Fibroblast of pulmonary artery (primary cell): ENCODE measurements at regions not wholly inside any gene's neighbourhood (a gene's known extent, or its start where the extent isn't known, plus 50 kb on each side); places are given as distances from the start of the nearest gene placed in this dataset.

Experiments
- DNase-seq: peaks from one replicate; pipeline ENCODE4 v3.0.0-alpha.2; 2010; ENCODE audit warnings: low read depth
- H3K4me3 ChIP-seq: replicated peaks from 2 replicates; pipeline ENCODE4 v1.5.1; 2011; ENCODE audit warnings: low read depth, mild to moderate bottlenecking, control low read depth, low read length, moderate library complexity
- TF ChIP-seq, protein P1 (sequence below): IDR thresholded peaks from 2 replicates; pipeline ENCODE4 v1.5.1; 2011; ENCODE audit warnings: mild to moderate bottlenecking, control low read depth, low read length, inconsistent platforms; ENCODE audit errors: missing control alignments

DNA sequence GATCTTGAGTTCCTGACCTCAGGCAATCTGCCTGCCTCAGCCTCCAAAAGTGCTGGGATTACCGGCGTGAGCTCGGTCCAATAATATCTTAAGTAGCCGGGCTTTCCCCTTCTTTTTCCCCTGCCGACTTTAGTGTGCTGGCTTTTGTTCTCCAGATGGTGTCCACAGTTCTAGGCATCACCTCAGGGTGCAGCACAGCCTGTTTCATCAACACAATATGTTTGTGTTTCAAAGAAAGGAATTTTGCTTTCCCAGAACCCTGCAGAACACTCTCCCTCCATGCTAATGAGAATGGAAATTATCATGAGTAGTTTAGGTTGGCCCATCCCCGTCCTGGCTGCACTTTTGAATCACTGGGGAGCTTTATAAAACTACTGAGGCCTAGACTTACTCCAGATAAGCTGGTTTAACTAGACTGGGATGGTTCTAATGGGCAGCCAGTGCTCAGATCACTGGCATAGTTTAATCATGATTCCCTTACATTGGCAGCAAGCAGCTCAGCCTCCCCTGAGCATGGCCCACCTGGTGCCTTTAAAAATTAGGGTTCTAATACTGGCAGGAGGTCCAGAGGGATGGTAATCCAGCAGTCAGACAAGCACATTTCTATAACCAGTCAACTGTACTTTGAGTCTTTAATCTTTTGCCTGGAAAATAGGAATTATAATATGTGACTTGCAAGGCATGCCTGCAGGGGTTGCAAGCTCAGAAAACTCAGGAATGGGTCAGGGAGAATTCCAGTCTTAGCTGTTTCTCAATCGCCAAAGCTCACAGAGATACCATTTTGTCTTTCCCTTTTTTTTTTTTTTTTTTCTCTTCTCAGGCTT, 127.6 kb upstream of the RASGRP1 start:
- DNase-seq = no peak
- TF ChIP-seq, protein P1, sequence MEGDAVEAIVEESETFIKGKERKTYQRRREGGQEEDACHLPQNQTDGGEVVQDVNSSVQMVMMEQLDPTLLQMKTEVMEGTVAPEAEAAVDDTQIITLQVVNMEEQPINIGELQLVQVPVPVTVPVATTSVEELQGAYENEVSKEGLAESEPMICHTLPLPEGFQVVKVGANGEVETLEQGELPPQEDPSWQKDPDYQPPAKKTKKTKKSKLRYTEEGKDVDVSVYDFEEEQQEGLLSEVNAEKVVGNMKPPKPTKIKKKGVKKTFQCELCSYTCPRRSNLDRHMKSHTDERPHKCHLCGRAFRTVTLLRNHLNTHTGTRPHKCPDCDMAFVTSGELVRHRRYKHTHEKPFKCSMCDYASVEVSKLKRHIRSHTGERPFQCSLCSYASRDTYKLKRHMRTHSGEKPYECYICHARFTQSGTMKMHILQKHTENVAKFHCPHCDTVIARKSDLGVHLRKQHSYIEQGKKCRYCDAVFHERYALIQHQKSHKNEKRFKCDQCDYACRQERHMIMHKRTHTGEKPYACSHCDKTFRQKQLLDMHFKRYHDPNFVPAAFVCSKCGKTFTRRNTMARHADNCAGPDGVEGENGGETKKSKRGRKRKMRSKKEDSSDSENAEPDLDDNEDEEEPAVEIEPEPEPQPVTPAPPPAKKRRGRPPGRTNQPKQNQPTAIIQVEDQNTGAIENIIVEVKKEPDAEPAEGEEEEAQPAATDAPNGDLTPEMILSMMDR = no peak
- no peak overlapping the region for H3K4me3 ChIP-seq

DNA sequence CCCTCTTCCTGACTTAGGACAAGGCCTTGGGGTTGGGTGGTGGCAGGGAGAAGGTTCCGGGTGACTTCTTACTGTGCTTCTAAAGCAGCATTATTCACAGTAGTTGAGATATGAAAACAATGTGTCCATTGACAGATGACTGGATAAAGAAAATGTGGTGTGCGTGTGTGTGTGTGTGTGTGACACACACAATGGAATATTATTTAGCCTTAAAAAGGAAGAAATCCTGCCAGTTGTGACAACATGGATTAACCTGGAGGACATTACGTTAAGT, 128.1 kb upstream of the RASGRP1 start:
- no peak for DNase-seq
- TF ChIP-seq, protein P1 = no peak
- no peak overlapping the region for H3K4me3 ChIP-seq

DNA sequence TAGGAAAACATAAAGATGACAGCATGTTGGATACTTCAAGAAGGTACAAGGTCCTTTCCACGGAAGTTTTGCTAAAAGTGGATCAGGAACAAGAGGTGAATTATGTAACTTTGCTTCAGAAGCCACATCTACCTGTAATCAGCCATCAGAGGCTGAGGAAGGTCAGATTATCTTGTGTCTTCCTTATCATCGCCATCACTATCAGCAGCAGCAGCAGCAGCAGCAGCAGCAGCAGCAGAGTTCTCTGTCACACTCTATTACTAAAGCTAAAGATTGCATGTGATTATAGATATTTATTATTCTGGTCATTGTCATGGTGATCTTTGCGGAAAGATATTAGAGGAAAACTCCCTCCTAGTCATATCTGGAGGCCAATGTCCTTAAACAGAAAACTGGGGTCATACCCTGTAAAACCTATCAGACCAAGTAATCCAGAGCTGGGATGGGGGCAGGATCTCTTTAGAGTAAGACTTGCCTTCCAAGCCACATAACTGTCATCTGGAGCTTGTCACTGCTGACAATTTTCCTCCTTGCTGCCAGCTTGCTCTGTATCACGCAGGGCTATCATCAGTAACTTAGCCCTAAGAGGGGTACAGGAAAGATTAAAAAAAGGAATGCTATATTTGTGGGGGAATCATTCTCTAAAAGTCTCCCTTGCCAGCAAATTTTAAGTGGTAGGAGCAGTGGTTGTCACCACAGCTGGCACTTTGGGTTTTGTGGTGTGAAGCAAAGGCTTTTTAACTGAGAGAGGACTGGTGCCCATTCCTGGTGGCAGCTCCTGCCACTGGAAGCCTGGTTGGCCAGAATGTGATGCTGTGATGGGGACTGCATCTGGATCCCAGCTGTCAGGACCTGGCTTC, 130.9 kb upstream of the RASGRP1 start:
- TF ChIP-seq, protein P1 = no peak
- H3K4me3 ChIP-seq = no peak overlapping the region
- DNase-seq = no peak

DNA sequence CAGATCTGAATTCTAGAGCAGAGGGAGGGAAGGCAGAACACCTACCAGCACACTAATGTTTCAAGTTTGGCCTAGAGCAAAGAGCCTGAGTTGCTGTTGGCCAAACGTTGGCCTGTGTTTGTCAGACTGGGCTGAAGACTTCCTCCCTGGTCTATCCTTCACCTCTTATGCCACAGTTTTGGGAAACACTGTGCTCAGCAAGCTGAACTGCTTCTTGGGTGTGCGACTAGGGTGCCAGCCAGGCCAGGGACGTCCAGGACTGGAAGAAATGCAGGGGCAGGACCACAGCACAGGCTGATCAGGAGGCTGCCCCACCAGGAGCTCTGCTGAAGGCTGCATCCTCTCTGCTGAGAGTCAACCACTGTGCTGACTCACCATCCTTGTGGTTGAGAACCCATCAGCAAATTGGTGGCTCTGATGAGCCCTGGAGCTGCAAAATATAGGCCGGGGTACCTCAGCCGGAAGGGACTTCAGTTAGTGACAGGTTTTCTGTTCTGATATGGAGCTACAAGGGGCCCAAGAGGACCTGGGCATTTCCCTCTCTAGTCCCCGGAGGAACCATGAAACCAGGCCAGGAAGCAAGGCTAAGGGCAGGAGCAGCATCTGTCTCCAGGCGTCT, 131.6 kb upstream of the RASGRP1 start:
- no peak overlapping the region for H3K4me3 ChIP-seq
- TF ChIP-seq, protein P1 = no peak
- no peak for DNase-seq

DNA sequence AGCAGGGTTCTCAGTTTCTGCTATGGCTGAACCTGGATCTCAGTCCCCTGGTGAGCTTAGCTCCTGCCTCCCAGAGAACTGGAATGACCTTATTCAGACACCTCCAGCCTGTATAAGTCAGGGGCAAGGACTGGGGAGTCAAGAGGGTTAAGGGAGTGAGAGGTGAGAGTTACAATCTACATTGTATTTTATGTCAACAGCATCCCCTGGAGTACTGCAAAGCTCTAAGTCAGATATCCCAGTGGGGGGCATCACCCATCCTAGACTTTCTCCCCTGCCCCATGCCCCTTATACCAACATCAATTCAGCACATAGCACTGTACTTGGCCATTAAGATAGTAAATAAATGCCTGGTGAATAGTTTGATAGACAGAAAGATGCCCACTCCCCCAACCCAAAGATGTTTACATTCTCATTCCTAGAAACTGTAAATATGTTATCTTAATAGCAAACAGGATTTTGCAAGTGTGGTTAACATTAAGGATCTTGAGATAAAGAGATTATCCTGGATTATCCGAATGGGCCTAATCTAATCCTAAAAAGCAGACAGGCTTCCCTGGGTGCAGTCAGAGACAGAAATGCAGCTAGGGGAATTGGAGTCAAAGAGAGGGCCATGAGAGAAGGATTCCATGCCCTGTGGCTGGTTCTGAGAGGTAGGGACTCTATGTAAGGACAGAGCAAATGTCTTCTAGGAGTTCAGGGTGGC, 132.3 kb upstream of the RASGRP1 start:
- H3K4me3 ChIP-seq = no peak overlapping the region
- no peak for DNase-seq
- TF ChIP-seq, protein P1 = no peak

GRCh38 chr15:38698254-38698653, 133.6 kb upstream of the RASGRP1 start:
- TF ChIP-seq, protein P1 = no peak
- DNase-seq = no peak
- H3K4me3 ChIP-seq = no peak overlapping the region
